HuH-7.5 (cell line): ENCODE measurements at regions not wholly inside any gene's neighbourhood (a gene's known extent, or its start where the extent isn't known, plus 50 kb on each side); places are given as distances from the start of the nearest gene placed in this dataset.

ENCODE experiments used
- DNase-seq: peaks from one replicate; pipeline ENCODE4 v3.0.0; 2011; ENCODE audit warnings: low spot score

- DNase-seq: no peak
These were observed 108.6 kb upstream of the PRR20G start for GRCh38 chr3:127396473-127396872.

- no peak for DNase-seq
These were observed 108.0 kb upstream of the PRR20G start for GRCh38 chr3:127395663-127396355.

DNA sequence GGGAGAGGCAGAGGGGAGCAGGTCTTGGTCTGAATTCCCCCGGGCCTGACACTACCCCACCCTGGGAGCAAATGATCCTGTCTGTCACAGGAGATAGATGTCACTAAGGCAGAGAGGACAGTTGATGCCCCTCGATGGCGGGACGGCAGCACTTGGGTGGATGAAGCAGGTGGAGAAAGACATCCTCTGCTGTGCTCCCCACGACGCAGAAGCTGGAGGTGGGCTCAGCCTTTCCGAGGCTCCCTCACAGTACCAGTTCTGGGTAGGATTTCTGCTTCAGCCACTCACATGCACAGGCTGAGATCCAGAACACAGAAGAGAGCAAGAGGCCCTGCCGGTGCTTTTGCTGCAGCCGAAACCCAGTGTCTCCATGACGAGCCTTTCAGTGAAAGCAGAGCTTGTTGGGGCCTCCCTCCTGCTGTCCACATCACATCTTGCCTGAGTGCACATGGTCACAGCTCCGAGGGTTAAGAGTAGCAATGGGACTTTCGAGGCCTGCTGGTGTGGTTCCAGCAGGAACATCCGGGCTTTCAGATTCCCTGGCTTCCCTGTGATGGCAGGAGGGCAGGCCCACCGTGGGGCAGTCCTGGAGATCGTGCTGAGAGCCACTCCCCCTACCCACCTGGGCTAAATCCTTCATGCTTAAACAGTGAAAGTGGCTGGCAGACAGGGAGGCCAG lies 107.3 kb upstream of the PRR20G start:
- no peak for DNase-seq

DNA sequence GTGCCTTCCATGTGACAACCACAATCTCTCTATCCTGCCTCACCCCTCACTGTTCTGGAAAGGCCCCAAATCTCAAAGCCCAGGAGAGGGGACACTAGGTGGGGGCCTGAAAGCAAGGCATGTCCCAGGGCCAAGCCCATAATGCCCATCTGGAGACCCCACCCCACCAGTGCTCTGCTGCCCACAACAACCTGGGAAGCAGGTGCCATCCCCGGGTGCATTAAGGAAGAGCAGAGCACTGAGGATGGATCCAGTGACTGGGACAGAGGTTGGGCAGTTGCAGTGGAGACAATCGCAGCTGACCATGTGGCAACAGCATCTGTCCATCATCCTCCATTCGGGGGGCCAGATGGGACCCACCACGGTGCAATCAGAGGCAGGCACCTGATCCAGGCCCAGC lies 106.2 kb upstream of the PRR20G start:
- no peak for DNase-seq

DNA sequence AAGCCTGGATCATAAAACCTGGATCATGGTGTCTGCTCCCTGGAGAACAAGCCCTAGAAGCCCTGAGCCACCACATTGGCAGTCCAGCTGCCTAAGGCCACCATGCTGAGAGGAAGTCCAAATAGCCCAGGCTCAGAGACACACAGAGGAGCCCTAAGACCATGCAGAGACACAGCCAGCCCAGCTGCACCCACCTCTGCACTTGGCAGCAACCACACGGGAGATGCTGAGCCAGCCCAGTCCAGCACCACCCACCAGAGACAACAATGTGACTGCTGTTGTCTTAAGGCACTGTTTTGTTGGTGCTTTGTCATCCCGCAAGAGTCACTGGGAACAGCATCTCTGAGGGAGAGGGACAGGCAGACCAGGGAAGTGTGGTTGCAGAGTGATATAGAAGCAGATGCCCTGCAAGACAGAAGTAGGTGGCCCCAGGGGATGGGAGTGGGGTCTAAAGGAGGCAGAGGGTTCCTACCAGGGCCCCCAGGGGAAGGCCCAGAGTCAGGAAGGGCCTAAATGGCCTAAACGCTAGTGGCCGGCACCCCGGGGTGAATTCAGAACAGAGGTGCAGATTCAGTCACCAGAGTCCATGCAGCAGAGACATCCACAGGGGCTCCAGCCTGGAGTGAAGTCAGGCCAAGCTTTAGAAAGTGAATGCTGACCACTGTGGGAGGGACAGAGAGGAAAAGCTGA lies 105.4 kb upstream of the PRR20G start:
- no peak for DNase-seq

DNA sequence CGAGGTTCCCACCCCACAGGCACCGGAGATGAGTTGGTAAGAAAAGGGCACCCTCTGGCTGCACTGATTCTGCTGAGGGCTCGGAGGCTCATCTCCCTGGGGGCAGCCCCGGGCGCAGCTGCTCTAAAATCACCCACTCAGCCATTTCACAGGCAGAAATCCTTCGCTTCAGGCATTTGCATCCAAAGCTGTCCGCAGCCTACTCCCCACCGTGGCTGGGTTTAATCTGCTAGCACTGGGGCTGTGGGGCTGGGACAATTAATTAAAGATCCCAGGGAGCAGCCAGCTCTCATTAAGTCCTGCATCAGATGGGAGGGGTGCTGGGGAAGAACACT lies 104.3 kb upstream of the PRR20G start:
- no peak for DNase-seq

- DNase-seq: no peak
These were observed 103.8 kb upstream of the PRR20G start for GRCh38 chr3:127391436-127392155.

DNA sequence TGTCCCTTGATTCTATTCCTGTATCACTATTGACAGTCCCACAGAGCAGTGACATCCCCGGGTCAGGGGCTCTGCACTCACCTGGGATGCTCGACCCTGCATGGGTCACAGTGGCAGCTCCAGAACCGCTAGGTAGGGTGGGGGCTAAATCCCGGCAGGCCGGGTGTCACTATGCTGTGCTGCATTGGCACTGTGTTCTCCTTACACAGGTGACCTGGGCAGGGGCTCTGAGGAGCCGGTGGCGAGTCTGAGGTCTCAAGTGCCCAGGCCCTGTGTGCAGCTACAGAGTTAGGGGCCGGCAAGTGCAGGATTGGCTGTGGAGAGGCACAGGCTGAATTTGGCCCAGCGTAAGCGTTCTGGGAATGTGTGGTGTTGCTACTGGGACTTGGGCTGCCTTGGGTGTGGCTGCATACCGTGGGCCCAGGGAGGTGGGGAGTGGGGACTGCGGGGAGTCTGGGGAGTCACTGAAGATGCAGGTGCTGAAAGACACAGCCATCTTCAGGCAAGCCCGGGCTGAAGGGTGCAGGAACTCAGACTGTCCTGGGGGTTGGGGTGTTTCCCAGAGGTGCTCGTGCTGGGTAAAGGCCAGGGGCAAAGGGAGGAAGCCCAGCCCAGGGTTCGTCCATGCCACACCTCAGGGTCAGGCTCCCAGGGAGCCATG lies 102.6 kb upstream of the PRR20G start:
- no peak for DNase-seq

- no peak for DNase-seq
These were observed 102.1 kb upstream of the PRR20G start for GRCh38 chr3:127389913-127390312.

DNA sequence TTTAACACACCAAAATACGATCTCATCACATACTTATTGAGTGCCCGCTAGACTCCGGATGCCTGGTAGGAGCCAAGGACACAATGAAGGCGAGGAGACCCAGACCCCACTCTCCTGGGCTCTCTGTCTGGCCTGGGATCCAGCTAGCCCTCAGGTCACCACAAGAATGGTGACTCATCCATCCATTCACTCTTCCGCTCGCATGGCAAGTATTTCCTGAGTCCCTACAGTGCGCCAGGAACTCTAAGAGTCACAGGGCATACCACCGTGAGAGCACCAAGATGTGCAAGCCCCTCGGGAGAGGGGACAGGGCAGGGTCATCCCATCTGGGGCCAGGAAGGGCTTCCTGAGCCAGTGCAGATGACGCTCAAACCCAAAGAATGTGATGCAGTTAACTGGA lies 101.6 kb upstream of the PRR20G start:
- DNase-seq: no peak

GRCh38 chr3:127388427-127388826 lies 100.6 kb upstream of the PRR20G start:
- no peak for DNase-seq

- DNase-seq: no peak
These were observed 99.8 kb upstream of the PRR20G start for GRCh38 chr3:127387556-127388153.

DNA sequence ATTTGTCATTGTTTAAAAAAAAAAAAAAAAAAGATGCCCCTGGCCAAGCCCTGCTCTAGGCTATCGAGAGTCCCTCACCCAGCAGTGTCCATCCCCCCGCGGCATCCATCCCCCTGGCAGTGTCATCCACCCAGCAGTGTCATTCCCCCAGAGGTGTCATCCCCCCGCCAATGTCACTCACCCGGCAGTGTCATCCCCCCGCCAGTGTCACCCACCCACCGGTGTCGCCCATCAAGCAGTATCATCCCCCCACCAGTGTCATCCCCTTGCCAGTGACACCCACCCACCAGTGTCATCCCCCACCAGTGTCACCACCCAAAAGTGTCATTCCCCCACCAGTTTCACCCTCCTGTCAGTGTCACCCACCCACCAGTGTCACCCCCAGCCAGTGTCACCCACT lies 99.3 kb upstream of the PRR20G start:
- DNase-seq: no peak

- DNase-seq: no peak
These were observed 98.6 kb upstream of the PRR20G start for GRCh38 chr3:127386490-127386889.

GRCh38 chr3:127385540-127385870 lies 97.7 kb upstream of the PRR20G start:
- DNase-seq: no peak

DNA sequence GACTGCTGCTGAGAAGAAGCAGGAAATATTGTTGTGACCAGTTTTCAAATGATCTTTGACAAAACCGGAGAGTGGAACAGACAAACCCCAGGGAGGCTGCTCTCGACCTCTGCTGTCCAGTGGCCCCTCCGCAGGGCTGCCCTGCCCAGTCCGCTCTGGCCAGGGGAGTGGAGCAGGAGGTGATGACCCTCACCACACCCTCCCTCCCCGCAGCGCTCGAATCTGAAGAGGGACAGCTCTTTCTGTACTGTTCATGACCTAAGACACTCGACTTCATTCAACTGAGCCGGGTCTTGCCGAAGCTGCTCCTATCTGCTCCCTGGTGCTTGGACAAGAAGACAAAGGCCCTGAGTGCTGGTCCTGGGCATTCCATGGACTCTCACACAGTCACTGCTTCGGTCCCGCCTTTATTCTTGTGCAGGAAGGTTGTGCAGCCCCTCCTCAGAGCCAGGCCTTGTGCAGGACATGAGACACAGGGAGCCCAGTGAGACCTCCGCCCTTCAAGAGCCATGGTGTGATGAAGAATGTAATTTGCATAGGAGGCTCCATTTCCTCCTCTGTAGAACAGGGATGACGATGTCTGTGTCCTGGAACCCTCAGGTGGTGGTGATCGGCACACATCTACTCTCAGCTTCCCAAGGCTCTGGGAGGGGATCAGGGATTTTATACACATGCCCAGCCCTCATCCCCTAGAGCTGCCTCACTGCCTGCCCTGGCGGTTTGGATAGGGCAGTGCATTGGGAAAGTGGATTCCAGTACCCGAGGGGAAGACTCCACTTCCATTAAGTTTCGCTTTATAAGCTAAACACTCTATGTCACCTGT lies 97.1 kb upstream of the PRR20G start:
- DNase-seq: no peak

GRCh38 chr3:127383656-127384179 lies 95.9 kb upstream of the PRR20G start:
- no peak for DNase-seq

DNA sequence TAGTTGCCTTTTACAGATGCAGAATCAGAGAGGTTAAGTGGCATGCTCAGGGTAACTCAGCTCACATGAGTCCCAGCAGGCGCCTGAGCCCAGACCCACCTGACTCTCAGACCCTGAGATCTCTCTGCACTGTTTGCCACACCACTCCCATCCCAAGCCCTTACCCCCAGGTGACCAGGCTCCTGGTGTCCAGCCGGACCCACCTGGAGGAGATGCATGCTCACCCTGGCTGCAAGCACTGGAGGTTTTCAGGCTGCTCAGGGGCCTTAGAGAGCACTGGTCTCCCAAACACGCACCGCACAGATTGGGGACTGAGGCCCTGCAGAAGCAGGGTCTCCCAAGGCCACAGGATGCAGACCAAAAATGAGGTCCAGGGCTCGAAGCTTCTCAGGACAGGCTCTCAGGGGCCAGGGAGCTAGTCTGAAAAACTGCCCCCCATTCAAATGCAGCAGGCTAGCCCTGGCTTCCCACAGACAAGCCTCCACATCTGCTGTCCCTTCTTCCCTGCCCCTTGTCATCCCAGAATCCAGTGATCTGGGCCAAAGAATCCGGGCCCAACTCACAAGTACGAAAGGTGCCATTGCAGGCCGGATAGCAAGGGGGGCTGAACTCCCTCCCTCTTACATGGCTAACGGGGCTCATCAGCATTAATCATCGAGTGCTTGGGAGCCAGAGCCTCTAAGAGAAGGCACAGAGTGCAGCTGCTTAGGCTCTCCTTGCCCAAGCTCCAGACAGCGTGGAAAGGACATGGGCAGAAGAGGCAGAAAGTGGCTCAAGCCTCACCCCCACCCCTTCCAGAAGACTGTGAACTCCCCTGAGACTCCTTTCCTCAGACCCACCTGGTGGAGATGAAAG lies 90.2 kb upstream of the PRR20G start:
- no peak for DNase-seq

GRCh38 chr3:127375151-127375930 lies 87.5 kb upstream of the PRR20G start:
- no peak for DNase-seq
